ENCODE measurements at regions not wholly inside any gene's neighbourhood (a gene's known extent, or its start where the extent isn't known, plus 50 kb on each side); places are given as distances from the start of the nearest gene placed in this dataset.
"Not testable (repeated sequence)": the region's sequence is repeated elsewhere in the genome, so short reads cannot be mapped to it uniquely, and the experiment has no call there.

- ATAC-seq (no peak), DNase-seq (no peak)
- intact Hi-C loops (cut with DNase I) = no loop called here
- Histone ChIP-seq H3K4me3 (ENCODE audit: low read length) (no peak overlapping the region), H3K27ac (ENCODE audit: low read length) (no peak overlapping the region), H3K27me3 (ENCODE audit: control insufficient read depth, insufficient read depth) (no peaks in the 10 kb centered on the region), H3K4me1 (ENCODE audit: control insufficient read depth, insufficient read depth, low read length) (no peaks in the 10 kb centered on the region), H3K9me3 (ENCODE audit: control insufficient read depth, low read length) (no peaks in the 10 kb centered on the region)
- WGBS = 84% methylated on average over 4 of the region's 4 CpGs
These were observed 77.7 kb upstream of the GADD45A start for GRCh38 chr1:67607286-67607685.

GRCh38 chr1:67607699-67608098, 77.3 kb upstream of the GADD45A start:
- WGBS = 93% methylated on average over 6 of the region's 6 CpGs
- DNase-seq = no peak
- no peak overlapping the region for H3K27ac ChIP-seq (ENCODE audit: low read length)
- H3K4me3 ChIP-seq (ENCODE audit: low read length) = no peak overlapping the region
- H3K9me3 ChIP-seq (ENCODE audit: control insufficient read depth, low read length) = no peaks in the 10 kb centered on the region
- no peaks in the 10 kb centered on the region for H3K4me1 ChIP-seq (ENCODE audit: control insufficient read depth, insufficient read depth, low read length)
- intact Hi-C loops (cut with DNase I) = no loop called here
- no peak for ATAC-seq
- H3K27me3 ChIP-seq (ENCODE audit: control insufficient read depth, insufficient read depth) = no peaks in the 10 kb centered on the region

GRCh38 chr1:67608661-67609576, 76.1 kb upstream of the GADD45A start:
- 78% methylated on average over 11 of the region's 11 CpGs for WGBS
- ATAC-seq = no peak
- DNase-seq = no peak
- Histone ChIP-seq H3K4me3 (ENCODE audit: low read length) (no peak overlapping the region), H3K27ac (ENCODE audit: low read length) (no peak overlapping the region), H3K9me3 (ENCODE audit: control insufficient read depth, low read length) (no peaks in the 10 kb centered on the region), H3K27me3 (ENCODE audit: control insufficient read depth, insufficient read depth) (no peaks in the 10 kb centered on the region), H3K4me1 (ENCODE audit: control insufficient read depth, insufficient read depth, low read length) (peaks cover 5% of the 10 kb centered on the region)
- intact Hi-C loops (cut with DNase I) = no loop called here

DNA sequence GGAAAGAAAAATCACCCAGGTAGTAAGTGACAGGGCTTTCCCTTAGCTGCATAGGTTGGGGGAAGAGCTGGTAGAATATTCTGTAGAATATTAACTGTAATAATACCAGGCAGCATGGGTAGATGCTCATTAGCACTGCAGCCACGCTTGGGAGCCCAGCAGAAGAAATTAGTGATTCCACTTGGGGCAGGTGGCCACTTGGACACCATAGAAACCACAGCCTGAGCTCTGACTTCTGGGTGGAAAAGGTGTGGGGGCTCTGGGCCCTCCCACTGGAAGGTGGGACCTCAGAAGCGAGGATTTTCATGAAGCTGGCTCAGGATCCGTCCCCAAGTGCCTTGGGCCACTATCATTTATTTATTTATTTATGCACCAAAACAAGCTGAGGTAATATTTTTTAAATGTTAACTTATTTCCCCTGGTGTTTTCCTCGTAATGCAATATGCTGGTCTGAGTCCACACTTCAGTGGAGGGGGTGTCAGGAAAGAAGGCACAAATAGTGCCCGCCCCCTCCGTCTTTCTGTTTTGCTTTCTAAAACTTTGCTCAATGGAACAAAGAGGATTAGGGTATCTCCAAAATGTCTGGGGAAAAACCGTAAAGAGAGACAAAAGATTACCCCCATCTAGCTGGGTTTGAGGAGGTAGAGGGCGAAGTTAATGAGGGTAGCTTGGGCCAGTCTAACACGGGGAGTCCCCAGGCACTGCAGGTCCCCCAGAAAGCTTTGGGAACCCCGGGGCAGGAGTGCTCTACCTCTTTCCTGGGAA, 75.2 kb upstream of the GADD45A start:
- intact Hi-C loops (cut with DNase I) = no loop called here
- Histone ChIP-seq H3K4me3 (ENCODE audit: low read length) (no peak overlapping the region), H3K27me3 (ENCODE audit: control insufficient read depth, insufficient read depth) (no peaks in the 10 kb centered on the region), H3K9me3 (ENCODE audit: control insufficient read depth, low read length) (no peaks in the 10 kb centered on the region), H3K27ac (ENCODE audit: low read length) (no peak overlapping the region), H3K4me1 (ENCODE audit: control insufficient read depth, insufficient read depth, low read length) (peaks cover 5% of the 10 kb centered on the region)
- 87% methylated on average over 10 of the region's 10 CpGs for WGBS
- ATAC-seq = no peak
- no peak for DNase-seq

DNA sequence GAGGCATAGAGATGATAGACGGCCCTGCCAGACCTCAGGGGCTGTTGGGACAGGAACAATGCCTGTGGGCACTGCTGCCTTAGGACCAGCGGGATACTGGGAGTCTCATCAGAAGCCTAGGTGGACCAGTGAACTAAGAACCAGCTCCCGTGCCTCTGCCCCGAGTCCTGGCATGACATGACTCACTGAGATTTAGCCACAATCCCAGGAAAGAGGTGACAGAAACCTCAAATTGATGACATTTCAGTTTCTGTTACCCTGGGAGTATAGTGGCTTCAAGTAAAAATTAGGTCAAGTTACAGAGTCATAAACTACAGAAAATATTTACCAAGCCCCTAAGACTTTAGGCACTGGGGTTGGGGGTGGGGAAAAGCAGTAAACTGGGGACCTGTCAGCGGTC, 74.6 kb upstream of the GADD45A start:
- 92% methylated on average over 5 of the region's 5 CpGs for WGBS
- no peaks in the 10 kb centered on the region for H3K9me3 ChIP-seq (ENCODE audit: control insufficient read depth, low read length)
- H3K4me3 ChIP-seq (ENCODE audit: low read length) = no peak overlapping the region
- H3K27me3 ChIP-seq (ENCODE audit: control insufficient read depth, insufficient read depth) = no peaks in the 10 kb centered on the region
- H3K4me1 ChIP-seq (ENCODE audit: control insufficient read depth, insufficient read depth, low read length) = peaks cover 5% of the 10 kb centered on the region
- no peak overlapping the region for H3K27ac ChIP-seq (ENCODE audit: low read length)
- ATAC-seq (no peak), DNase-seq (no peak)
- intact Hi-C loops (cut with DNase I) = no loop called here

DNA sequence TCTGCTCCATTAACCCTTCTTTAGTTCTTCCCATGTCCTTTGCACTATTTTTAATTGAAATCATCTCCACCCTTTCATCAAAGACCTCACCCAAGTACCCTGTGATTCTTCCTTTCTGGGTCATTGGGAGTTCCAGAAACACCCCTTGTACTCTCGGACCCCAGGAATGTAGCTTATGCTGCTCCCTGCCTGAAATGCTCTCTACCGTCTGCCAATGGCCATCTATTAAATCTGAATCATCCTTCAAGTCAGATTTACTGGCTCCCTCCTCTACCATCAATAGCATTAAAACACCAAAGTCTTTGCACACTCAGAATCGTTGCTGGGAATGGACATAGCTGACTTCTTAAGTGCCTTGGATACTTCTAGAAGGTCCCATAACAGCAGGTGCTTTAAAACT, 73.2 kb upstream of the GADD45A start:
- 81% methylated on average over 3 of the region's 3 CpGs for WGBS
- Histone ChIP-seq H3K27ac (ENCODE audit: low read length) (no peak overlapping the region), H3K27me3 (ENCODE audit: control insufficient read depth, insufficient read depth) (no peaks in the 10 kb centered on the region), H3K4me3 (ENCODE audit: low read length) (no peak overlapping the region), H3K9me3 (ENCODE audit: control insufficient read depth, low read length) (no peaks in the 10 kb centered on the region), H3K4me1 (ENCODE audit: control insufficient read depth, insufficient read depth, low read length) (peaks cover 5% of the 10 kb centered on the region)
- DNase-seq = no peak
- intact Hi-C loops (cut with DNase I) = no loop called here
- no peak for ATAC-seq

- Histone ChIP-seq H3K4me1 (ENCODE audit: control insufficient read depth, insufficient read depth, low read length) (peaks cover 5% of the 10 kb centered on the region), H3K27me3 (ENCODE audit: control insufficient read depth, insufficient read depth) (no peaks in the 10 kb centered on the region), H3K9me3 (ENCODE audit: control insufficient read depth, low read length) (no peaks in the 10 kb centered on the region), H3K4me3 (ENCODE audit: low read length) (no peak overlapping the region), H3K27ac (ENCODE audit: low read length) (peak overlapping the region; percentile 14)
- DNase-seq (peak; percentile 28 to 80 (median 79)), ATAC-seq (peak; percentile 72 to 87)
- WGBS = 47% methylated on average over 4 of the region's 4 CpGs
- intact Hi-C loops (cut with DNase I) = no loop called here
These were observed 72.2 kb upstream of the GADD45A start for GRCh38 chr1:67612788-67613241.

DNA sequence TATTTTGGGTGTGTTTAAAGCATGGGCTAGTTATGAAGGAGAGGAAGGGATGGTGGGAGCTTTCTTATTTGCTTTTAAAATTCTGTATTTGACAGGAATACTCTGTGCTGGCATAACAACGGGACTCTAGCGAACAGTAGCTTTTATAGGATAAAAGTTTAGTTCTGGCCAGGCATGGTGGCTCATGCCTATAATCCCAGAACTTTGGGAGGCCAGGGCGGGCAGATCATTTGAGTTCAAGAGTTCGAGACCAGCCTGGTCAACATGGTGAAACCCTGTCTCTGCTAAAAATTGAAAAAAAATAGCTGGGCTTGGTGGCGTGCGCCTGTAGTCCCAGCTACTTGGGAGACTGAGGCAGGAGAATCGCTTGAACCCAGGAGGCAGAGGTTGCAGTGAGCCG, 71.5 kb upstream of the GADD45A start:
- intact Hi-C loops (cut with DNase I); DNase-seq; ATAC-seq; H3K27me3 ChIP-seq (ENCODE audit: control insufficient read depth, insufficient read depth); H3K27ac ChIP-seq (ENCODE audit: low read length); H3K4me1 ChIP-seq (ENCODE audit: control insufficient read depth, insufficient read depth, low read length); H3K4me3 ChIP-seq (ENCODE audit: low read length); H3K9me3 ChIP-seq (ENCODE audit: control insufficient read depth, low read length): not testable (repeated sequence)
- 92% methylated on average over 8 of the region's 8 CpGs for WGBS

- no peaks in the 10 kb centered on the region for H3K27me3 ChIP-seq (ENCODE audit: control insufficient read depth, insufficient read depth)
- H3K27ac ChIP-seq (ENCODE audit: low read length) = peak overlapping the region; percentile 32
- DNase-seq (no peak), ATAC-seq (peak in 1 of 2 donors; percentile 38)
- 51% methylated on average over 3 of the region's 3 CpGs for WGBS
- H3K9me3 ChIP-seq (ENCODE audit: control insufficient read depth, low read length) = no peaks in the 10 kb centered on the region
- intact Hi-C loops (cut with DNase I) = no loop called here
- no peak overlapping the region for H3K4me3 ChIP-seq (ENCODE audit: low read length)
- H3K4me1 ChIP-seq (ENCODE audit: control insufficient read depth, insufficient read depth, low read length) = peaks cover 5% of the 10 kb centered on the region
These were observed 70.5 kb upstream of the GADD45A start for GRCh38 chr1:67614511-67614934.

GRCh38 chr1:67615886-67616285, 69.1 kb upstream of the GADD45A start:
- no peak for DNase-seq
- no peak for ATAC-seq
- Histone ChIP-seq H3K4me3 (ENCODE audit: low read length) (no peak overlapping the region), H3K27ac (ENCODE audit: low read length) (no peak overlapping the region), H3K9me3 (ENCODE audit: control insufficient read depth, low read length) (no peaks in the 10 kb centered on the region), H3K27me3 (ENCODE audit: control insufficient read depth, insufficient read depth) (no peaks in the 10 kb centered on the region), H3K4me1 (ENCODE audit: control insufficient read depth, insufficient read depth, low read length) (peaks cover 5% of the 10 kb centered on the region)
- WGBS = 99% methylated on average over 1 of the region's 1 CpG
- intact Hi-C loops (cut with DNase I) = no loop called here

DNA sequence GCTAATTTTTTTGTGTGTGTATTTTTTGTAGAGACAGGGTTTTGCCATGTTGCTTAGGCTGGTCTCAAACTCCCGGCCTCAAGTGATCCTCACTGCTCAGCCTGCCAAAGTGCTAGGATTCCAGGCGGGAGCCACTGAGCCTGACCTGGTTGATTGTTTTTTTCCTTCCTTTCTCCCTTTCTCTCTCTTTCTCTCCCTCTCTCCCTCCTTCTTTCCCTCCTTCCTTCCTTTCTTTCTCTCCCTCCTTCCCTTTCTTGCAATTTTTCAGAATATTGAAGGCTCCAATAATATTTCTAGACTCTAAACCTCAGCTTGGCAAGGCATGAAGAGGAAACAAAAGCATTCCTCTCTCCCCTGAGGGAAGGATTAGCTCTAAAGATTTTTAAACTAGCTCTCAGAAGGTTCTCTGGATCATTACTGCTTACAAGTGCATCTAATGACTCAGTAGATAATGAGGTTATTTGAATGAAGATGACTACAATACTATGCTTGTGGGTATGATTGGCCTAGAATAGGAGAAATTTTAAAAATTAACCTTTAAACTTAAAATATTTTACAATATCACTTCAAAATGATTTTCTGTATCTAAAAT, 68.5 kb upstream of the GADD45A start:
- Histone ChIP-seq H3K9me3 (ENCODE audit: control insufficient read depth, low read length) (no peaks in the 10 kb centered on the region), H3K4me3 (ENCODE audit: low read length) (no peak overlapping the region), H3K27me3 (ENCODE audit: control insufficient read depth, insufficient read depth) (no peaks in the 10 kb centered on the region), H3K27ac (ENCODE audit: low read length) (no peak overlapping the region), H3K4me1 (ENCODE audit: control insufficient read depth, insufficient read depth, low read length) (peaks cover 5% of the 10 kb centered on the region)
- 97% methylated on average over 2 of the region's 2 CpGs for WGBS
- no peak for DNase-seq
- intact Hi-C loops (cut with DNase I) = no loop called here
- no peak for ATAC-seq

Measured in right cardiac atrium (tissue), 5 donors.